ENCODE measurements at regions not wholly inside any gene's neighbourhood (a gene's known extent, or its start where the extent isn't known, plus 50 kb on each side); places are given as distances from the start of the nearest gene placed in this dataset.

GRCh38 chr1:58283388-58284224, 262.9 kb downstream of the OMA1 start:
- TF ChIP-seq, protein P1, sequence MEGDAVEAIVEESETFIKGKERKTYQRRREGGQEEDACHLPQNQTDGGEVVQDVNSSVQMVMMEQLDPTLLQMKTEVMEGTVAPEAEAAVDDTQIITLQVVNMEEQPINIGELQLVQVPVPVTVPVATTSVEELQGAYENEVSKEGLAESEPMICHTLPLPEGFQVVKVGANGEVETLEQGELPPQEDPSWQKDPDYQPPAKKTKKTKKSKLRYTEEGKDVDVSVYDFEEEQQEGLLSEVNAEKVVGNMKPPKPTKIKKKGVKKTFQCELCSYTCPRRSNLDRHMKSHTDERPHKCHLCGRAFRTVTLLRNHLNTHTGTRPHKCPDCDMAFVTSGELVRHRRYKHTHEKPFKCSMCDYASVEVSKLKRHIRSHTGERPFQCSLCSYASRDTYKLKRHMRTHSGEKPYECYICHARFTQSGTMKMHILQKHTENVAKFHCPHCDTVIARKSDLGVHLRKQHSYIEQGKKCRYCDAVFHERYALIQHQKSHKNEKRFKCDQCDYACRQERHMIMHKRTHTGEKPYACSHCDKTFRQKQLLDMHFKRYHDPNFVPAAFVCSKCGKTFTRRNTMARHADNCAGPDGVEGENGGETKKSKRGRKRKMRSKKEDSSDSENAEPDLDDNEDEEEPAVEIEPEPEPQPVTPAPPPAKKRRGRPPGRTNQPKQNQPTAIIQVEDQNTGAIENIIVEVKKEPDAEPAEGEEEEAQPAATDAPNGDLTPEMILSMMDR (IDR thresholded peaks at IDR 0.05), result no peak
- no peak for TF ChIP-seq POLR2A (IDR thresholded peaks at IDR 0.05)

Measured in Peyer's patch (tissue), 4 donors.